ENCODE measurements at regions not wholly inside any gene's neighbourhood (a gene's known extent, or its start where the extent isn't known, plus 50 kb on each side); places are given as distances from the start of the nearest gene placed in this dataset.
"Not testable (repeated sequence)": the region's sequence is repeated elsewhere in the genome, so short reads cannot be mapped to it uniquely, and the experiment has no call there.

DNA sequence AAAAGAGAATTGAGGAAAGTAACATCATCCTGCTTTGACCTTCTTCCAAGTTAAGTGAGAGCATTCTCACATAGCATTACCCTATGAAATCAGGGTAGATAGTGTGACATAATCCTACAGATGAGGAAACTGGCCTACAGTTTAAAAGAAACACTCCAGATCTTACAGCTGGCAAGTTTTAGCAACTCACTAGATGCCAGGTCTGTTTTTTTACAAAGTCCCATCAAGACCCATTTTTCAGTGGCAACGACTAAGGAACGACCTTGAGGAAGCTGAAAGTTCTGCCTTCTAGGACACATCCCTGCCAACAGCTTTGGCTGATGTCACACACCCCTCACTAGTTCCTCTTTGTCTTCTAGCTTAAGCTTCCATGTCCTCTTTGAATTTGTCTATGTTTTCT lies 92.7 kb downstream of the ATP6V0E2 start:
- CTCF ChIA-PET, POLR2A ChIA-PET: not testable (repeated sequence)

DNA sequence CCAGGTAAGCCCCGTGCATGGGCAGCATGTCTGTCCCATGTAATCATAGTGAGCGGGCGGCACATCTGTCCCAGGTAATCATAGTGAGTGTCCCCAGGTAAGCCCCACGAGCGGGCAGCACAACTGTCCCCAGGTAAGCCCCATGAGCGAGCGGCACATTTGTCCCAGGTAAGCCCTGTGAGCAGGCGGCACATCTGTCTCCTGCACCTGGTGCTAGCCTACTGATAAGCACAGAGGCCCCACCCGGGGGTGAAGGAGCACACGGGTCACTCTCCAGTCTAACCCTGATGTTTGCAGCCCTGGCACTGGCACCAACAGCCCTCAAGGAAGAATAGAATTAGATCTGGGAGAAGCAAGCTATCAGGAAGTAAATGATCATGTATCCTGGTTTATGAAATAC lies 99.2 kb downstream of the ATP6V0E2 start:
- H3K27me3 Mint-ChIP-seq; POLR2A ChIA-PET; H3K36me3 Mint-ChIP-seq (ENCODE audit: low read depth); CTCF ChIA-PET; H3K9me3 Mint-ChIP-seq; DNase-seq; H3K27ac Mint-ChIP-seq; intact Hi-C loops (cut with micrococcal nuclease); ATAC-seq (ENCODE audit: low read depth); H3K4me1 Mint-ChIP-seq; H3K4me3 Mint-ChIP-seq: not testable (repeated sequence)

More for the DNA sequence above, 92.7 kb downstream of the ATP6V0E2 start:
- H3K4me3 Mint-ChIP-seq; H3K36me3 Mint-ChIP-seq (ENCODE audit: low read depth); H3K27me3 Mint-ChIP-seq; H3K4me1 Mint-ChIP-seq; DNase-seq; H3K9me3 Mint-ChIP-seq; intact Hi-C loops (cut with micrococcal nuclease); ATAC-seq (ENCODE audit: low read depth); H3K27ac Mint-ChIP-seq: not testable (repeated sequence)

DNA sequence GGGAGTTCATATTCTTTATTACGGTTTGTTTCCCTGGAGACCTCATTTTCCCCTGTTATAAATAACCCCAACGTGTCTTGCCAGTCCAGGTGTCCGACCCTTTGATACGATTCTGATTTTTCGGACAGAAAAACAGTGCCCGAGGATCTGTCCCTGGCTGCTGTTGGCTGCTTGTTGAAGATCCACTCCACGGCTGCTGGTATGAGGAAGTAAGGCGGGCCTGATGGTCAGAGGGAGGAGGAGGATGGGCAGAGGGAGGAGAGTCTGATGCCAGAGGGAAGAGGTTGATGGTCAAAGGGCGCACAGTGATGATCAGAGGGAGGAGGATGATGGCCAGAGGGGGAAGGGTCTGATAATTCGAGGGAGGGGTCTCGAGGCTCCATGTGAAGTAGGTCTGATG lies 99.9 kb downstream of the ATP6V0E2 start:
- H3K36me3 Mint-ChIP-seq (ENCODE audit: low read depth); ATAC-seq (ENCODE audit: low read depth); DNase-seq; H3K27me3 Mint-ChIP-seq; CTCF ChIA-PET; POLR2A ChIA-PET; intact Hi-C loops (cut with micrococcal nuclease); H3K9me3 Mint-ChIP-seq; H3K4me1 Mint-ChIP-seq; H3K27ac Mint-ChIP-seq; H3K4me3 Mint-ChIP-seq: not testable (repeated sequence)

DNA sequence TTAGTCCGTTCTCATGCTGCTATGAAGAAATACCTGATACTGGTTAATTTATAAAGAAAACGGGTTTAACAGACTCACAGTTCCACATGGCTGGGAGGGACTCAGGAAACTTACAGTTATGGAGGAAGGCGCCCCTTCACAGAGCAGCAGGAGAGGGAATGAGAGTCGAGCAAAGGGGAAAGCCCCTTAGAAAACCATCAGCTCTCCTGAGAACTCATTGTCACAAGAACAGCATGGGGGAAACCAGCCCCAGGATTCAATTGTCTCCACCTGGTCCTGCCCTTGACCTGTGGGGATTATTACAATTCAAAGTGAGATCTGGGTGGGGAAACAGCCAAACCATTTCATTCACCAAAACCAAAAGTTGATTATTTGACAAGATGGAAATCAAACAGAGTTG lies 101.8 kb downstream of the ATP6V0E2 start:
- H3K36me3 Mint-ChIP-seq (ENCODE audit: low read depth); POLR2A ChIA-PET; H3K4me3 Mint-ChIP-seq; ATAC-seq (ENCODE audit: low read depth); DNase-seq; H3K4me1 Mint-ChIP-seq; intact Hi-C loops (cut with micrococcal nuclease); H3K9me3 Mint-ChIP-seq; H3K27me3 Mint-ChIP-seq; CTCF ChIA-PET; H3K27ac Mint-ChIP-seq: not testable (repeated sequence)

DNA sequence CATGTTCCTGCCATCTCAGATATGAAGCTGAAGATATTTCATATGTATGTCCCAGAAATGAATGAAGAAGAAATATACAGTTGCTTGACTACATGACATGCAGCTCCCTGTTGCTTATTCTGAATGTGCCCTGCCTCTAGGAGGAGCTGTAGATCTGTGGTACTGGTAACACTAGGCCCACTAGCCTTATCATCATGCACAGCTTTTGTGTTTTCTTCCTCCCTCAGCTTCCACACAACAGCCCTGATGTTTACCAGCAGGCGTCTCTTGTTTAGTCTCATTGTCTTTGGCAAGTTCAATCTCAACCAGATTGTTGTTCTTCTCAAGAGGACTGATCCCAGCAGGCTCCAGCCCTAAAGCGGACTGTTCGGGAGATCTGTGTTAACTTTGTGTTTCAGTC lies 104.8 kb downstream of the ATP6V0E2 start:
- DNase-seq = not testable (repeated sequence)

DNA sequence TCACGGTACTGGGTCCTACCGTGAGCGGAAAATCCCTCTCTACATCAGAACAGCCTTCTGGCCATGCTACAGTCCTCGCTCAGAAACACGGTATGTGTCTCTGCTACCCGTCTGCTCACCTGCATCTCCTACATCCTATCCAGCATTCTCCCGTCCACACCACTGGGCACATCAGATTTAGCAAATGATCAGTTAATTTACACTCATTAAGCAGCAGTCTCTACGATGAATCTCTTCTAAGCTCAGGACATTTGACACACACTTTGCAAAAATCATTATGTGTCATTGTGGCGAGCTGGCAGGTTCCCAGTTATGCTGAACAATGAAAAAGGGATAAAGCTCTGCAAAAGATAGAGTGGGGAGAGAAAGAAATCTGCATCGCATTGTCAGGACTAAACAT lies 105.2 kb downstream of the ATP6V0E2 start:
- POLR2A ChIA-PET; intact Hi-C loops (cut with micrococcal nuclease); DNase-seq; H3K36me3 Mint-ChIP-seq (ENCODE audit: low read depth); H3K9me3 Mint-ChIP-seq; ATAC-seq (ENCODE audit: low read depth); H3K27ac Mint-ChIP-seq; H3K27me3 Mint-ChIP-seq; H3K4me3 Mint-ChIP-seq; CTCF ChIA-PET; H3K4me1 Mint-ChIP-seq: not testable (repeated sequence)

More for the DNA sequence above, 104.8 kb downstream of the ATP6V0E2 start:
- H3K27me3 Mint-ChIP-seq; H3K4me3 Mint-ChIP-seq; H3K9me3 Mint-ChIP-seq; intact Hi-C loops (cut with micrococcal nuclease); ATAC-seq (ENCODE audit: low read depth); H3K4me1 Mint-ChIP-seq; CTCF ChIA-PET; POLR2A ChIA-PET; H3K36me3 Mint-ChIP-seq (ENCODE audit: low read depth); H3K27ac Mint-ChIP-seq: not testable (repeated sequence)

DNA sequence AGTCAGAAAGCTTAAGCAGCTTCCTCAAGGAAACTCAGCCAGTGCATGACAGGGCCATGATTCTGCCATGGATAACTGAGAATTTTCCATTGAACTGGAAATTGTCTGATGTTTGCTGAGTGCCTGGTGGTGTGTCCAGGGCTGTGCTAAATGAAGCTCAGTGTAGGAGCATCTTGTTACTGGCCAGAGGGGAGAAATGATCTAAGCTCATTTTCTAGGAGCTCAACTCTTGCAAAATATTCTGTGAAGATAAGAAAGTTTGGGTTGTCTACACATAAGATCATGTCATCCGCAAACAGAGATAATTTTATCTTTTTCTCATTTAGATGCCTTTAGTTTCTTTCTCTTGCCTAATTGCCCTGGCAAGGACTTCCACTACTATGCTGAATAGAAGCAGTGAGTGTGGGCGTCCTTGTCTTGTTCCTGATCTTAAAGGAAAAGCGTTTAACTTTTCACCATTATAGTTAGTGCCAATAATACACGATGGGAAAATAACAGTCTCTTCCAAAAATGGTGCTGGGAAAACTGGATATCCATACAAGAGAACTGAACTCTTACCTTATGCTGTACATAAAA lies 108.9 kb downstream of the ATP6V0E2 start:
- H3K9me3 Mint-ChIP-seq; intact Hi-C loops (cut with micrococcal nuclease); CTCF ChIA-PET; DNase-seq; H3K27ac Mint-ChIP-seq; ATAC-seq (ENCODE audit: low read depth); H3K27me3 Mint-ChIP-seq; H3K4me3 Mint-ChIP-seq; H3K36me3 Mint-ChIP-seq (ENCODE audit: low read depth); H3K4me1 Mint-ChIP-seq; POLR2A ChIA-PET: not testable (repeated sequence)

DNA sequence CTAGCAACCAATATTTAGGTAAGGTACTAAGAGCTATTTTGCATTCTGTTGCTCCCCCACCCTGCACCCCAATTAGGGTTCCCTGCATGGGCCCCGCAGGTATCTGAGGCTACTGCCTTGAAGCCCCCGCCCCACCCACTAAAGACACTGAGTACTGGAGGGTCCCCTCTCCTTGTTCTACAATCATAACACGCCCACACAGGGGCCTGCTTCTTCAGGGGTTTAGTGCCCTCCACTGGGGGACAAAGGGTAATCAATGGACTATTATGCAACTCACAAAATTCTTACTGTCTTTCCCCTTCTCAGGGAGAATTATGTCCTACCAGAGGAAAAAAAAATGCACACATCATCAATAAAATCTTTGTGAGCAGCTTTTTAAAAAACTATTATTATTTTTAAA lies 113.1 kb downstream of the ATP6V0E2 start:
- H3K27ac Mint-ChIP-seq; H3K36me3 Mint-ChIP-seq (ENCODE audit: low read depth); H3K27me3 Mint-ChIP-seq; intact Hi-C loops (cut with micrococcal nuclease); H3K4me3 Mint-ChIP-seq; CTCF ChIA-PET; DNase-seq; ATAC-seq (ENCODE audit: low read depth); H3K9me3 Mint-ChIP-seq; POLR2A ChIA-PET; H3K4me1 Mint-ChIP-seq: not testable (repeated sequence)

DNA sequence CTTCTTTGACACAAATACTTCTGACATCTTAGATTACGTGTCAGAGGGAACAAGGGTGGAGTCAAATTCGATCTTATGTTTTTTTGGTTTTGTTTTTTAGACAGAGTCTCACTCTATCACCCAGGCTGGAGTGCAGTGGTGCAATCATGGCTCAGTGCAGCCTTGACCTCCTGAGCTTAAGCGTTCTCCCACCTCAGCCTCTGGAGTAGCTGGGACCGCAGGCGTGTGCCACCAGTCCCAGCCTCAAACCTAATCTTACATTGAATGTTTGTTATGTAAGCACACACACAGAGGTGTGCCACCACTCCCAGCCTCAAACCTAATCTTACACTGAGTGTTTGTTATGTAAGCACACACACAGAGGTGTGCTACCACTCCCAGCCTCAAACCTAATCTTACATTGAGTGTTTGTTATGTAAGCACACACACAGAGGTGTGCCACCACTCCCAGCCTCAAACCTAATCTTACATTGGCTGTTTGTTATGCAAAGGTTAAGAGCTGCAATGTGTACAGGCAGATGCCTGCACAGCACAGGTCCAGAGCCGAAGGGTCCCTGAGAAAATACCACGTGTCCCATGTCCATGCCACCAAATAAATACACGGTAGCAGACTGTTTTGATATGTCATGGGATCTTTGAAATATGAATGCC lies 118.0 kb downstream of the ATP6V0E2 start:
- H3K27me3 Mint-ChIP-seq; H3K27ac Mint-ChIP-seq; H3K4me1 Mint-ChIP-seq; H3K36me3 Mint-ChIP-seq (ENCODE audit: low read depth); CTCF ChIA-PET; DNase-seq; H3K9me3 Mint-ChIP-seq; H3K4me3 Mint-ChIP-seq; intact Hi-C loops (cut with micrococcal nuclease); POLR2A ChIA-PET; ATAC-seq (ENCODE audit: low read depth): not testable (repeated sequence)

DNA sequence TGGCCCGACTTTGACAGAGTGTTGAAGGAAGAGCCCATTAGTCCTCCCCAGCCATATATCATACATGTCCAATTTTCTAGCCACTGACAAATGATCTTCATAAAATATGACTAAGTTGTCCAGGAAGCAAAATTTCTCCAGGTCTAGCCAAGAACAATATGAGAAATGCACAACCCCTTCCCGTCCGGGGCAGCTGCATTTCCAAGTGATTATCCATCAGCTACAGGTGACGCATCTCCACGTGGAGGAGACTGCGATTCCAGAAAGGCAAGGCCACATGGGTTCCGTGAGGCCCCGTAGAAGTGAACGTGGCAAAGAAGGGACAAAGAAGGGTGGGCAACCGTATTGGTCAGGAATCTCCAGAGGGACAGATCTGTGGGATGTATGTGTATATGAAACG lies 118.6 kb downstream of the ATP6V0E2 start:
- H3K27ac Mint-ChIP-seq; ATAC-seq (ENCODE audit: low read depth); H3K27me3 Mint-ChIP-seq; CTCF ChIA-PET; intact Hi-C loops (cut with micrococcal nuclease); H3K9me3 Mint-ChIP-seq; H3K4me3 Mint-ChIP-seq; H3K36me3 Mint-ChIP-seq (ENCODE audit: low read depth); DNase-seq; POLR2A ChIA-PET; H3K4me1 Mint-ChIP-seq: not testable (repeated sequence)

DNA sequence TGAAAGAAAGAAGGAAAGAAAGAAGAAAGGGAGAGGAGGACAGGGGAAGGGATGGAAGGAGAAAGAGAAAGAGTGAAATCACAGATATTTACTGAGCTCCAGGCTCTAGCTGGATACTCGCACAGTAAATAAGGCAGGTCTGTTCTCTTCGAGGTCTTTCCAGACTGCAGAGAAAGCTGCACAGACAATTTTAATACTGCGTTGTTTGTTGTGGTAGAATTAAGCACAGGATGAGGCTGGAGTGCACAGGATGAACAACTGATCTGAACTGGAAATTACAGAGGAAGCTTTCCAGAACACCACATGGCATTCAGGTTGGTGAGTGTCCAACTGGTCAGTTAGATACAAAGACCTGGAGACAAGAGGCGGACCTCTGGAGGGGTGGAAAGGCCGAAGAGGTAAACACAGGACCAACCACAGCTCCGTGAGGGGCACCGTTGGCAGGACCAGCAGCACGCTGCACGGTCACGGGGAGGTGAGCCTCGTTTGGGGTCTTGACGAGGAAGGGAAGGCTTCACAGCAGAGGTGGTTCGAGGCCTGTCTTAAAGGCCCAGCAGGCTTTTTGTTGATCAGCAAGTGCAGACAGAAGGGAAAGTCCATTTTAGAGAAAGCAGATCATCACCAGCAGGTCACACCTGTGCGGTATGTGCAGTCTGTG lies 121.7 kb downstream of the ATP6V0E2 start:
- POLR2A ChIA-PET; H3K27ac Mint-ChIP-seq; H3K36me3 Mint-ChIP-seq (ENCODE audit: low read depth); H3K4me1 Mint-ChIP-seq; CTCF ChIA-PET; H3K9me3 Mint-ChIP-seq; DNase-seq; H3K4me3 Mint-ChIP-seq; intact Hi-C loops (cut with micrococcal nuclease); H3K27me3 Mint-ChIP-seq; ATAC-seq (ENCODE audit: low read depth): not testable (repeated sequence)

DNA sequence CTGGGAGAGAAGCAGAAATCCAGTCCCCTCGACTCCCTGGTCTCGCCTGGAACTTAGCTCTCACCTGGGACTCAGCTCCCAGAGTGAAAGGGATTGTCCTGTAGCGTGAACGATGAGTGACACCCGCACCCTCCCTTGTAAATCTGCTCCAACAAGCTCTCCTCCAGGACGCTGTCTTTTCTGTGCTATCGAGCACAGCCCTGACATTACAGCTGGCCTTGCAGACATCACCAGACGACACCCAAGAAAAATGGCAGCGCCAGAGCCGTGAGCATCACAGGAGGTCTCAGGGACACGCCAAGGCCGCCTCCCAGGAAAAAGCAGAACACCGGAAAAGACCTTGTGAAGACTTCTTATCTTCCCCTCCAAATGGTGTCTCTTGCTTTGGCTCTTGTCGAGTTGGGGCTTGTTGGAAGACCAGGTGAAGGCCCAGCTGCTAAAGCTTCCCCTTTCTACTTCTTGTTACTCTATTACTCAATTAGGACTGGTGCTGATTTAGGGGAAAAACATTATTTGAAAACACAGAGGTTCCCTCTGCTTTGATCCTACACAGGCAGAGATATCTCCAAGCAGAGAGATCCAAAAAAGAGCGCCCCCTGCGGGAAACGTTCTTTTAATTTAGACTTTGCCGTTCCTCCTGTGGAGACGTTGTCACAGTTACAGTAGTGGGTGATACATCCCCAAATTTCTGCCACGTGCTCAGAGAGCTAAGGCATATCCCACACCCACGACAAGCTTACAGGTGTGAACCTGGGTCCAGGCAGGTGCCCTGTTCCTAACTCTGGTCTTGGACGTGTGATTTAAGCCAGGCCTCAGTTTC lies 127.2 kb downstream of the ATP6V0E2 start:
- H3K27me3 Mint-ChIP-seq; H3K4me3 Mint-ChIP-seq; H3K27ac Mint-ChIP-seq; DNase-seq; CTCF ChIA-PET; H3K36me3 Mint-ChIP-seq (ENCODE audit: low read depth); intact Hi-C loops (cut with micrococcal nuclease); H3K9me3 Mint-ChIP-seq; ATAC-seq (ENCODE audit: low read depth); H3K4me1 Mint-ChIP-seq; POLR2A ChIA-PET: not testable (repeated sequence)
